HG03442 (cell line): ENCODE measurements at regions not wholly inside any gene's neighbourhood (a gene's known extent, or its start where the extent isn't known, plus 50 kb on each side); places are given as distances from the start of the nearest gene placed in this dataset.
"Not testable (repeated sequence)": the region's sequence is repeated elsewhere in the genome, so short reads cannot be mapped to it uniquely, and the experiment has no call there.

Experiments used
- ATAC-seq: cut with Tn5 transposase; IDR thresholded peaks from one replicate; pipeline ENCODE4 v1.9.1; 2021; ENCODE audit warnings: mild to moderate bottlenecking, moderate library complexity; ENCODE audit not compliant: unreplicated experiment

DNA sequence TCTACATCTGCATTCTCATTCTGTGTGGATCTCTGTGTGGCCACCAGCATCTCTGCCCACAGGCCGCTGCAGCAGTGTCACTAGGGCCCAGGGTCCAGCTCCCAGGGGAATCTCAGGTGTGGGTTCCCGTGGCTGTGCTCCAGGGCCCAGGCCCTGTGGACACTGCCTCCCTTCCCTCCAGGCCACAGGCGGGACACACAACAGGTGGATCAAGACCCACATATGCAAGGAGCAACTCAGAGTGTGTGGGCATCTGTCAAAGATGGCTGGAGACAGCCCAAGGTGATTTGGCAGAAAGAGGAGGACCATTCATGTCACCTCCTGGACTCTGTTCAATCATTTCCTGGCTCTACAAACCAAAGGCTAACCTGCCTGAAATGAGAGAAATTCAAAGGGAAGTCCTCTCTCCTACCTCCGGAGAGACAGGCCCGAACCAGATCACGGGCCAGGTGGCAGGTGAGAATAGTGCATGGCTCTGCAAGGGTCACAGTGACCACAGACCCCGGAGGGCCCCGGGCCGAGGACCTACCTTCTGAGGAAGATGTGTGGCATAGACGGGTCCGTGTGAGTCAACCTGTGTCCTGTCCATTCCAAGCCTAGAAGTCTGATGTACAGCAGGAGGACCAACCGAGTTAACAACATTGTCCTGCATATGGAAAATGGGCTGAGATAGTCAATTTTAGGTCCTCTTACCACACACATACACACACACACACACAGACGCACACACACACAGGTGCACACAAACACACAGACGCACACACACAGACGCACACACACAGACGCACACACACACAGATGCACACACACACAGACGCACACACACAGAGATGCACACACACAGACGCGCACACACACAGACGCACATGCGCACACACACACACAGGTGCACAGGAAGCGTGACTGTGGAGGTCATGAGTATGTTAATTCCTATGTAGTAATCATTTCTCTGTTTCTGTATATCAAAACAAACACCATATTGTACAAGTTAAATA is 1068.5 kb downstream of the BRD1 start:
- no peak for ATAC-seq

DNA sequence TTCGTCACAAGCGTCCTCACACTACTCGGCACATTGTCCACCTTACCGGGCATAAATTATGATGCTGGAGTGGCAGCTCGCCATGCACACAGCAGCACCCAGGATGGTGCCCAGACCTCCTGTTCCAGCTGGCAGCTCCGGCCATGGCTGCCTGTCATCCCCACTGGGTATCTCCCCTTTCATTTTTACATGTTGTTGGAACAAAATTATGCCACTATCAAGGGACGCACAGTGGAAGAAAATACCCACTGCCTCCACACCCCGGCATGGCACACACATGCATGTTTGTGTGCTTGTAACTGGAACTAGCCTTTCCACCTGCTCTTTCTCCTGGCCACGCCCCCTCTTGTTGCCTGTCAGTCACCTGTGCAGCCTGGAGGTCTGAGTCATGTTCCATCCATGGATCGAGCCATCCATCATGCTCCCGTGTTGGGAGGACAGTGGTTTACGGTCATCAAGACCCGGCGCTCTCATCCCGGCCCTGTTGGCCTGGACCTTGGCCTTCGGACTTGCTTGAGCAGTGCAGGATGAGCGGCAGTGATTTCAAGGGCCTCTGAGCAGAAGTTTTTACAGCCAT is 1069.6 kb downstream of the BRD1 start:
- no peak for ATAC-seq

DNA sequence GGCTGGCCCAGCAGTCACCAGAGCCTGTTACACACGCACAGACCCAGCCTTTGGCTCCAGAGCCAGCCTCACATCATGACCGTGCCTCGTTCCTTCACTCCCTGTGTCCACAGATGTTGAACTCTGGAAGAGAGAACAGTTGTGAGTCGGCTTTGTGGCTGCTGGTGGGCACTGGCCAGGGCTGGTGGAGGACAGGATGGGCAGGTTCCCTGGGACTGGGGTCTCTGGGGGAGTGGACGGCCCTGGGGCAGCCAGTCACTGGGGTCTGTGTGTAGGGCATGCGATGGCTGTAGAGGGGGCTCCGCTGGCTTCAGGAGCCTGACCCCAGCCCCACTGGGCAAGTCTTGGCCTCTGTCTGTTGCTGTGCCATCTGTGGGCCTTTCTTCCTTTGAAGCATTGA is 1070.1 kb downstream of the BRD1 start:
- ATAC-seq: no peak

DNA sequence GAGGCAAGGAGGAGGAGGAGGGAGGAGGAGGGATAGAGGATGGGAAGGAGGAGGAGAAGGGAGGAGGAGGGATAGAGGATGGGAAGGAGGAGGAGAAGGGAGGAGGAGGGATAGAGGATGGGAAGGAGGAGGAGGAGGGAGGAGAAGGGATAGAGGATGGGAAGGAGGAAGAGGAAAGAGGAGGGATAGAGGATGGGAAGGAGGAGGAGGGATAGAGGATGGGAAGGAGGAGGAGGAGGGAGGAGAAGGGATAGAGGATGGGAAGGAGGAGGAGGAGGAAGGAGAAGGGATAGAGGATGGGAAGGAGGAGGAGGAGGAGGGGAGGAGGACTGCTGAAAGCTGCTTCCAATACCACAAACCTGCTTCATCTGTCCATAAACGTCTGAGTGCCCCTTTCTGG is 1070.5 kb downstream of the BRD1 start:
- not testable (repeated sequence) for ATAC-seq

DNA sequence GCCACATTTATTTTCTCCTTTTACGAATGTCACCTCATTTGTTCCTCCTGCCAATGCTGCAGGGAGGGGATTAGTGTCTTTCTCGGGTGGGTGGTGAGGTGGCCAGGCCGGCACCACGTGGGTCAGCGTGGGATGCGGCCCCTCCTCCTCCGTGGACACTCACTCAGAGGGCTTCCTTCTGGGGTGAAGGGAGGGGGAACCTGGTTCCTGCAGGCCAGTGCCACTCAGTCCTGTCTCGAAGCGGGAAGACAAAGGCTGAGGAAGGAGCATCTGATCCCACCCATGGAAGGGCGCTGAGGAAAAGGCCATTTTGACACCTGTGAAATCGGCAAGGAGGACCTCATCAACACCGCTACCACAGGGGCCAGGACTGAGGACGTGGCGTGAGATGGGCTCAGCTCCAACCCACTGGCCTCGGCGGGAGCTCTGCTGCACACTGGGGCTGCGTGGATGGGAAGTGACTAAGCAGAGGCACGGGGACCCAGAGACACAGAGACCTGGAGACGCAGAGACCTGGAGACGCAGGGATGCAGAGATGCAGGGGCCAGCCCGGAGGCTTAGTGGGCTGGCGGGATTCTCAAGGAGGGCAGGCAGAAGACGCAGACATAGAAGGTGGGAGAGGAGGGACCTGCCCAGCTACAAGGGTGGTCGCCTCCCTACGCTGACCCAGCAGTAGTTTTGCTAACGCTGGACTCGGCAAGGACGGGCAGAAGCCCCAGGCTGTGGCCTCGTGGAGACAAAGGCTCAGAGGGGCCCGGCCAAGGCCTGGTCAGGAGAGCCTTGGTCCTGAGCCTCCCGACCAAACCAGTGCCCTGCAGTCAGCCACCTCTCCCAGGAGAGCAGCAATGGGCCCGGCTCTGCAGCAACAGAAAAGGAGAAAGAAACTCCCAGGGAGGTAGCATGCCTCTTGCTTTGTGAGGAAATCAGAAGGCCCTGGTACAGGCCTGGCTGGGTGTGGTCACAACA is 1071.2 kb downstream of the BRD1 start:
- ATAC-seq: no peak

DNA sequence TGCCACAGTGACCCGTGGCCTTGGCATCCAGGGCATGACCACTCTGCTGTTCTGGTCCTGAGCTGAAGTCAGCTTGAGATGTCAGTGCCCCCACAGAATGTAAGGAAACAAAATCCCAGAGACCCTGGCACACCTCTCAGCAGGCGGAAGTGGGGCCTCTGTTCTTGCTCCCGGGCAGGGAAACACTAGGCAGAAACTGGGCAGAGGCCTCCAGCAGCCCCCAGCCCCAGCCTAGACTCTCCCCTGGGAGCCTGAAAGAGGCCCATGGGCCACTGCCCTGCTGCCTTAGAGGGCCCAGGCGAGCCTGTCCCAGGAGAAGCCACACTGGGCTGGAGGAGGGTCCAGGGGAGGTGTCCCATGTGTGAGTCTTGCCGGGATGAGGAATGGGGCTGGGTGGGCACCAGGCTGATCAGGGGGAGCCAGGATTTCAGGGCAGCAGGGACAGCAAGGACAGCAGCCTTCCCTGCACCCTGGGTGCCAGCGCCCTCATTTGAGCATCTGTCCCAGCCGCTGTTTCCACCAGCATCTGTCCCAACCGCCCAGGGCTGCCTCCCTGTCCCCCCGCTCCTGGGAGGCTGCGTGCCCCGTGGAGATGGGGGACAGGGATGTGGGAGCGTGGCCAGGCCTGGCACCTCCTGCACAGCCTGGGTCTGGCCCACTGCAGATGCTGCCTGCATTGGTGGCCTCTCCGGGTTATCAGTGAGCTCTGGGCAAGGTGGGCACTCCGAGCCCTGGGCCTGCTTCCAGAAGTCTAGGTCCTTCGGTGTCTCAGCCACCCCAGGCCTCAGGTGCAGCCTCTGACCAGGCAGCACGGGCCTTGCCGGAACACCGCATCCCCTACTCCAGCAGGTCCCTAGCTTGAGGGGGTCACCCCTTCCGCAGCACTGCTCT is 1072.4 kb downstream of the BRD1 start:
- no peak for ATAC-seq

DNA sequence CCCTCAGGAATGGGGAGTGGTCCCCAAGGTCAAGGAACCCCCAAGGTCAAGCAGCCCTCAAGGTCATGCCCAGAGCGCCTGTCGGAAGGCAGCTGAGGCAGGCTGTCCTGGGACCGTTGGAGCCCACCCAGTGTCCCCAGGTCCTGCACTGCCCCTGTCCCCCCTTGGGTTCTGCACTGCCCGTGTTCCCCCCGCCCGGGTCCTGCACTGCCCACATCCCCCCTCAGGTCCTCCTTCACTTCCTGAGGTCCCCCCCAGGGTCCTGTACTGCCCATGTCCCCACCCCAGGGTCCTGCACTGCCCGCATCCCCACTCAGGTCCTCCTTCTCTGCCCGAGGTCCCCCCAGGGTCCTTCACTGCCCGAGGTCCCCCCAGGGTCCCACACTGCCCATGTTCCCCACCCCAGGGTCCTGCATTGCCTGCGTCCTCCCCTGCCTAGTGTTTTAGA is 1073.0 kb downstream of the BRD1 start:
- no peak for ATAC-seq

DNA sequence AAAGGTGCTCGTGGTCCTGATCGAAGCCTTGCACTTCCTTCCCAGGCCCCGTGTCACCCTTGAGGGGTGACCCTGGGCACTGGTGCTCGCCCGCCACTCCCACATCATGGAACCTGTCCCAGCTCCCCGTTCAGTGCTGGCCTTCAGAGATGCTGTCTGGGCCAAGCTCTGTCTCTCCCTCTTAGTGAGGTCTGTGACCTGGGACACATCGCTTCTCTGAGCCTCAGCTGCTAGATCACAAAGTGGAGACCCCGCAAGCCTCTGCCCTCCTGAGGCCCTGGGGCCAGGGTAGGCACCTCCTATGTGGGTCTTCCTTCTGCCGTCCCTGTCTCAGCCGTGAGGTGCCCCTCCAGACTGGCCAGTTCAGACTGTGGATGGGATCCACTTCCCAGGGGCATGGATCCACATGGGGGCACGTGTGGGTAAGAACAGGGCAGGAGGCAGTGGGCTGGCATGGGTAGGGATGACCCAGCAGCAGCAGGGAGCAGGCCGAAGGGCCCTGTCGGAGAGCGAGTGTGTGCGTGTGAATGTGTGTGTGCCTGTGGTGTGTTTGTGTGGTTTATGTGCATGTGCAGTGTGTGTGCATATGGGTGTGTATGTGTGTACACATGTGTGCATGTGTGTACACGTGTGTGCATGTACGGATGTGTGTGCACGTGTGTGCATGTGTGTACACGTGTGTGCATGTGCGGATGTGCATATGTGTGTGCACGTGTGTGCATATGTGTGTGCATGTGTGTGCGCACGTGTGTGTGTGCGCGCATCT is 1073.7 kb downstream of the BRD1 start:
- no peak for ATAC-seq

DNA sequence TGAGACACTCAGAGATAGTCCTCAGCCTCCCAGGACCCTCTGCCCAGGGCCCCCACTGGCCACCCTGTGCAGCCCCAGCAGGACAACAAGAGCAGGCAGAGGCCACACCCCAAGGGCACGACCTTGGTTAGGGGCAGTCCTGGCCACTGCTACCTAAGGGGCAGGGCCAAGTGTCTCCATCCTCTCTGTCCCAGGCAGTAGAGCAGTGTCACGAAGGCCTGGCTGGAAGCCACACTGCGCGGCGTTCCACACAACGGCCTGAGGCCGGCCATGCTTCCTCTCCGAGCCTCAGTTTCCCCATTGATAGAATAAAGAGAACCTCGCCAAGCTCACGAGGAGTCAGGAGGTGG is 1074.3 kb downstream of the BRD1 start:
- no peak for ATAC-seq

DNA sequence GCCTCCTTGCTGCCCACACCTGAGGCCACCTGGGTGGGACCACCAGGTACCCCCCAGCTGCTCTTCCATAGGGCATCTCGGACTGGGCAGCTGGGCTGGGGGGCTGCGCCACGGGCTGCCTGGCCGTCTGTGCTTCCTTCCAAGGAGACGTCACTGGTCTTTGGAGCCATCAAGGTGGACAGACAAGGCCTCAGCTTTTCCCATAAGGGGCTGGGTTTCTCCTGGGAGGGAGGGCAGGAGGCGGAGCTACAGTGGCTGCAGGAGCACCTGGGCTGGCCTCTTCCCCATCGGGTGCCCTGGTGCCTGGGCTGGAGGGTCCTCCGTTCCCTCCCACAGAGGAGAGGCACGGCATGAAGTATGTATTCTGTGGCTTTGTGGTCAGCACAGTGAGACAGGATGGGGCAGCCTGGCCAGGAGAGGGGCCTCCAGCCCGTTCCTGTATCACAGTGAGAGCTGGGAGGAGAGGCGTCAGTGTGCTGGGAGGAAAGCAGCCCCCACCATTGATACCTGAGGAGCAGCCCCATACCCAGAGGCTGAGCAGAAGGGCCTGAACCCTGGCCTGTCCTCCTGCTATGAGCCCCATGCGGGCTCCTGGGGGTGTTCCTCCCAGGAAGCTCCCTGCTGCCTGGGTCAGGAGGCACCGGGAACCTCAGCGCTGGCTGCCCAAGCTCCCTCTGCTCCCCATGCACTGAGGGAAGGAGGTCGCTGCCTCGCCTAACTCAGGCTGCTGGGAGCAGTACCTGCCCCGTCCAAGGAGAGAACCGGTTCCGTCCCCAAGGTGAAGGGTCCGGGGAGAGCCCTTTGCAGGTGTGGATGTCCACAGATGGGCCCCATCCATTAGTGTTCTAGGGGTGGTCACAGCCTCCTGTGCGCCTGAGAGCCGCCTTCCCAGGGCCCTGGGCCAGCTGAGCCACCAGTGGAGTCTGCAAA is 1075.0 kb downstream of the BRD1 start:
- no peak for ATAC-seq

DNA sequence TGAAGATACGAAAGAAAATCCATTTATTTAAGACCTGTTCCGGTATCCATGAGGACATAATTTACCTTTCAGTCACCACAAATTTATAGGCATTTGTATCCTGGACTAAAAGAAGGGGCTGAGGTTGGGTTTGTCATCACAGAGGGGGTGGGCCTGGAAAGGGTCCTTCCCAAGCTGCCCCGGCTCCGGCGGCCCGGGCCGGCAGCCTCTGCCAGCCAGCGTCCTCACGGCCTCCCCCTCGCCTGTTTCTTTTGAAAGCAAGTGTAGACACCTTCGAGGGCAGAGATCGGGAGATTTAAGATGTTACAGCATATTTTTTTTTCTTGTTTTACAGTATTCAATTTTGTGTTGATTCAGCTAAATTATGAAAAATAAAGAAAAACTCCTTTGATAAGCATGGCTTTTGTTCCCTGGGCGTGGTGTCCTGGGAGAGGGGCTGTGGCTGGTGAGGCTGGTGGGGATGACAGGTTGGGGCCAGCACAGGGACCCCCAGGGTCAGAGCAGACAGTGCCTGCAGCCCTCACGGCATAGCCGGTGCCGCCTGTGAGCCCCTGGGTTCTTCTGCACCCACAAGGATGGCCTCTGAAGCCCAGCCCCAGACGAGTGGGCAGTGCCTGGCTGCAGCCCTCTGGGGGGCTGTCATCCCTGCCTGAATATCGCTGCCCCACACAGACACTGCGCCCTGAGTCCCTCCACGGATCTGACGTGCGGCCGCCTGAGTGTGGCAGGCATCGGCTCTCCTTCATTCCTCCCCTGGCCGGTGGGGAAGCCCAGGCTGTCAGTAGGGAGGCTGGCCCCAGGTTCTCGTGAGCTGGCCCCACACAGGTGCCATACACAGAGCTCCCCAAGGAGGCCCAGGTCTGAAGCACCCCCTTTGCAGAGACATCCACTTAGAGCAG is 1075.9 kb downstream of the BRD1 start:
- ATAC-seq: no peak

DNA sequence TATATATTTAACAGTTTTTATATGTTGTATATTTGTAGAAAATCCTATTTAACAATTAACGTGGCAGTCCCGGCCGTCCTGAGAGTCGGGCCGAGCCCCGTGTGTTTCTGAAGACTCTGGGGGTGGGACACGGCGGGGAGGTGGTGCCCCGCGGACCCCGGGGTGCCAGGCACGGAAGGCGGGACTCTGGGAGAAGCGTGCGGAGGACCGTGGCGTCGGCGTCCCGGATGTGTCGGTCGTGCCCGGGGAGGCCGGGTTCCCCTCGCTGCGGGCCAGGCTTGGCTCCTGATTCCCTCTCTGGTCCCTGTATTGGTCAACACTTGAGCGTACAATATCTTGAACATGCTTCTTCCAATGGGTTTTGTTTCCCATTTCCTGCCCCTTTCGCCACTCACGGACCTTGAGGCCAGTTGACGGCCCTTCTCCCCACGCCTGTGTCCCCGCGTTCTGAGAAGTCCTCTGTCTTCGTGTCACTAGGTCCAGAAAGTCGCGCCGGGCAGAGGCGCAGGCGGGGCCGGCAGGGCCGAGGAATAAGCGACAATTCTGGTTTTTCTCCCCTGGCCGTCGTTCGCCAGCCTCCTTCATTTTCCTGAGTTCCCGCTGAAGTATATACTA is 1076.7 kb downstream of the BRD1 start:
- ATAC-seq: no peak

DNA sequence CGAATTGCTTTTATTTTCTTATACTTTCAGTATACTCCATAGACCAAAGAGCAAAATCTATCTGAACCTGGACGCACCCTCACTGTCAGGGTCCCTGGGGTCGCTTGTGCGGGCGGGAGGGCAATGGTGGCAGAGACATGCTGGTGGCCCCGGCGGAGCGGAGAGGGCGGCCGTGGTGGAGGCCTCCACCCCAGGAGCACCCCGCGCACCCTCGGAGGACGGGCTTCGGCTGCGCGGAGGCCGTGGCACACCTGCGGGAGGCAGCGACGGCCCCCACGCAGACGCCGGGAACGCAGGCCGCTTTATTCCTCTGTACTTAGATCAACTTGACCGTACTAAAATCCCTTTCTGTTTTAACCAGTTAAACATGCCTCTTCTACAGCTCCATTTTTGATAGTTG is 1077.4 kb downstream of the BRD1 start:
- ATAC-seq: no peak

DNA sequence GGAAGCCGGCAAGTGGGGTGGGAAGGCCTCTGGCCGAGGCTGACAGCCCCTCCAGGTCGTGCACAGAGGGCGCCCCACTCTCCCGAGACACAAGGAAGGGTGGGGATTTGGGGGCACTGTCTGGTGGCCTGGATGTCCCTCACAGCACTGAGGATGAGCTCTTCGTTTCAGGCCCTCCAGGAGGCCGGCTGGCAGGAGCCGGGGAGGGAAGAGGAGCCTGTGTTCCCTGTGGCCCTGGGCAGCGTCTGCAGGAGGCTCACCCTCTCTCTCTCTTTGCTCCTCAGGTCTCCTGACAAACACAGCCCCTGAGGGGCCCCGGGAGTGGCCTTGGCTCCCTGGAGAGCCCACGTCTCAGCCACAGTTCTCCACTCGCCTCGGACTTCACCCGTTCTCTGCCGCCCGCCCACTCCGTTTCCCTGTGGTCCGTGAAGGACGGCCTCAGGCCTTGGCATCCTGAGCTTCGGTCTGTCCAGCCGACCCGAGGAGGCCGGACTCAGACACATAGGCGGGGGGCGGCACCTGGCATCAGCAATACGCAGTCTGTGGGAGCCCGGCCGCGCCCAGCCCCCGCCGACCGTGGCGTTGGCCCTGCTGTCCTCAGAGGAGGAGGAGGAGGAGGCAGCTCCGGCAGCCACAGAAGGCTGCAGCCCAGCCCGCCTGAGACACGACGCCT is 1078.0 kb downstream of the BRD1 start:
- ATAC-seq: no peak

DNA sequence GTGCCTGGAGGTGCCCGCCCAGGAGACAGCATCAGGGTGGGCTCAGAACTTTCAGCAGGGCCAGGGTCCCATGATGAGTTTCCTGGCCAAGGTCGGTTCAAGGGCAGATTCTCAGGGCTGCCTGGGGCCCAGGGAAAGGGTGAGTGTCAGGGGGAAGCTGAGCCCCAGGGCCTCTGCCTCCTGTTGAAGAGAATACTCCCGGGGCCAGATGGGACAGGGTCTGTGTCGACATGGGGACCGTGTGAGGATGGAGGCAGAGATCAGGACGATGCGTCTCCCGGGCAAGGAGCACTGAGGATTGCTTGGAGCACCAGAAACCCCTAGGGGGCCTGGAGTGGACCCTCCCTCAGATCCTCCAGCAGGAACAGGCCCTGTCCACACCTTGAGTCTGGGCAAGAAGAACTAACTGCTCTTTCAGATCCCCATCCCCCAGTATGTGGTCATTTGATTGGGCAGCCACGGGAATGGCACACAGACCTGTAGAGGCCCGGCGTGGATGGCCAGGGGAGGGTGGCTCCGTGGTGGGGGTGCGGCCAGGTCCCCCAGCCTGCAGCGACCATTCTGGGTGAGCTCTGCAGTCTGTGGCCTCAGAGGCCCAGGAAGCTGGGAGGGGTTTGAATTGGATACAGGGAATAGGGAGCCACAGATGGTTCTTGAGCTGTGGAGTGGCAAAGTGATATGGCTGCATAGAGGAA is 1078.7 kb downstream of the BRD1 start:
- no peak for ATAC-seq
